ENCODE measurements at regions not wholly inside any gene's neighbourhood (a gene's known extent, or its start where the extent isn't known, plus 50 kb on each side); places are given as distances from the start of the nearest gene placed in this dataset.

DNA sequence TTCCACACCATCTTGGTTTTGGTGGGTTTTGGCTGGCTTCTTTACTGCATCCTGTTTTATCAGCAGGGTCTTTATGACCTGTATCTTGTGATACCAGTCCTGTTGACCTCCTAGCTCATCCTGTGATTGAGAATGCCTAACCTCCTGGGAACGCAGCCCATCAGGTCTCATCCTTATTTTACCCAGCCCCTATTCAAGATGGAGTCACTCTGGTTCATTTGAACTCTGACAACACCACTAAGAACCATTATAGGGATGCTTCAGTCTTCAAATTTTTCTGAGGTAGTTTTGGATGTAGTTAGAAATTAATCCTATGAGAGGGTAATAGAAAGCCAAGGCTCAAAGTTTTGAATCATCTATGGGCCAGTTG, 287.8 kb upstream of the SLC39A10 start:
- TF ChIP-seq, protein P1, sequence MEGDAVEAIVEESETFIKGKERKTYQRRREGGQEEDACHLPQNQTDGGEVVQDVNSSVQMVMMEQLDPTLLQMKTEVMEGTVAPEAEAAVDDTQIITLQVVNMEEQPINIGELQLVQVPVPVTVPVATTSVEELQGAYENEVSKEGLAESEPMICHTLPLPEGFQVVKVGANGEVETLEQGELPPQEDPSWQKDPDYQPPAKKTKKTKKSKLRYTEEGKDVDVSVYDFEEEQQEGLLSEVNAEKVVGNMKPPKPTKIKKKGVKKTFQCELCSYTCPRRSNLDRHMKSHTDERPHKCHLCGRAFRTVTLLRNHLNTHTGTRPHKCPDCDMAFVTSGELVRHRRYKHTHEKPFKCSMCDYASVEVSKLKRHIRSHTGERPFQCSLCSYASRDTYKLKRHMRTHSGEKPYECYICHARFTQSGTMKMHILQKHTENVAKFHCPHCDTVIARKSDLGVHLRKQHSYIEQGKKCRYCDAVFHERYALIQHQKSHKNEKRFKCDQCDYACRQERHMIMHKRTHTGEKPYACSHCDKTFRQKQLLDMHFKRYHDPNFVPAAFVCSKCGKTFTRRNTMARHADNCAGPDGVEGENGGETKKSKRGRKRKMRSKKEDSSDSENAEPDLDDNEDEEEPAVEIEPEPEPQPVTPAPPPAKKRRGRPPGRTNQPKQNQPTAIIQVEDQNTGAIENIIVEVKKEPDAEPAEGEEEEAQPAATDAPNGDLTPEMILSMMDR (IDR thresholded peaks at IDR 0.05; ENCODE audit: extremely low read depth, insufficient read depth, missing control alignments): no peak
- DNase-seq (ENCODE audit: low spot score): no peak
- in situ Hi-C loops (cut with MboI; ENCODE audit: low pct_unique_long_range_greater_than_20kb, low sequenced_read_pairs, unreplicated experiment): no loop called here

DNA sequence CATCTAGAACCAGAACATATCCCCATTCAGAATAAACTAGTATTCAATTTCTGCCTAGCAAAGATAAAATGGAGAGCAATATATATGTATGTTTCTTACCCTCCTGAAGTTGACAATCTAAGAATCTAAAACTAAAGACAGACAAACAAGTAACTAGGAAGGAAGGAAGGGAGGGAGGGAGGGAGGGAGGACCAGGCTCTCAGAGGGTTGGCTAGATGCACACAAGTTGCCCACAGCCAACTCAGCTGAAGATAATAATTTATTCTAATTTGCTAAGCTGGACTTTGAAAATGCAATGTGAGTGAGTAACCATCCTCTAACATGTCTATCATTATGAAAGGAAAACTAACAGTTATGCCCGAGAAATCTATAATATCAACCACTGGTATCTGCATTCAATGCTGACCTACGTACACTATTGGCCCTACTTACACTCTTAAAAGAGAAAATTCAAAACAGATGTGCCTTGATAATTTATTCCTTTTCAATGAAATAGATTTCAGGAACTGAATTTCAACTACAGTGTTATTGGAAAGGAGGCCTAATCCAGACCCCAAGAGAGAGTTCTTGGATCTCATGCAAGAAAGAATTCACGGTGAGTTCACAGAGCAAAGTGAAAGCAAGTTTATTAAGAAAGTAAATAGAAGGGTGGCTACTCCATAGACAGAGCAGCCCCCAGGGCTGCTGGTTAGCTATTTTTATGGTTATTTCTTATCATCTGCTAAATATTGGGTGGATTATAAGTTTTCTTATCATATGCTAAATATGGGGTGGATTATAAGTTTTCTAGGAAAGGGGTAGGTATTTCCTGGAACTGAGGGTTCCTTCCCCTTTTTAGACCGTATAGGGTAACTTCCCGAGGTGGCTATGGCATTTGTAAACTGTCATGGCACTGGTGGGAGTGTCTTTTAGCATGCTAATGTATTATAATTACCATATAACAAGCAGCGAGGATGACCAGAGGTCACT, 288.5 kb upstream of the SLC39A10 start:
- in situ Hi-C loops (cut with MboI; ENCODE audit: low pct_unique_long_range_greater_than_20kb, low sequenced_read_pairs, unreplicated experiment): no loop called here
- no peak for DNase-seq (ENCODE audit: low spot score)
- TF ChIP-seq, protein P1 (IDR thresholded peaks at IDR 0.05; ENCODE audit: extremely low read depth, insufficient read depth, missing control alignments): no peak

DNA sequence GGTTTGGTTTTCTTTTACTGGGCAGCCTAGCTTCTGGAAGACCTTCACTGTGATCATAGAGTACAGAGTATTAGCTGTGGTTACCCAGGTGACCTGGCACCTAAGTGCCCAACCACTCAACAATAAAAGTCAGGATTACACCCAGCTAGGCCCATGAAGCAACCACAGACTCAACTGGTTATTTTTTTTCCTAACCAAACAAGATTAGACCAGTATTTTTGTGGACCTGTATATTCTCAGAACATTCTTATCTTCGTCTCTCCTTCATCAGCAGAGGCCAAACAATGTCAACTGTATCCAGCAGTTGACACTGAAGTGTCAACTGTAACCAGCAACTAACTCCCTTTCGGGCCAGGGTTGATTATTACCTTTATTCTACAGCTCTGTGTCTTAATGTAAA, 289.2 kb upstream of the SLC39A10 start:
- TF ChIP-seq, protein P1 (IDR thresholded peaks at IDR 0.05; ENCODE audit: extremely low read depth, insufficient read depth, missing control alignments): no peak
- in situ Hi-C loops (cut with MboI; ENCODE audit: low pct_unique_long_range_greater_than_20kb, low sequenced_read_pairs, unreplicated experiment): no loop called here
- no peak for DNase-seq (ENCODE audit: low spot score)

DNA sequence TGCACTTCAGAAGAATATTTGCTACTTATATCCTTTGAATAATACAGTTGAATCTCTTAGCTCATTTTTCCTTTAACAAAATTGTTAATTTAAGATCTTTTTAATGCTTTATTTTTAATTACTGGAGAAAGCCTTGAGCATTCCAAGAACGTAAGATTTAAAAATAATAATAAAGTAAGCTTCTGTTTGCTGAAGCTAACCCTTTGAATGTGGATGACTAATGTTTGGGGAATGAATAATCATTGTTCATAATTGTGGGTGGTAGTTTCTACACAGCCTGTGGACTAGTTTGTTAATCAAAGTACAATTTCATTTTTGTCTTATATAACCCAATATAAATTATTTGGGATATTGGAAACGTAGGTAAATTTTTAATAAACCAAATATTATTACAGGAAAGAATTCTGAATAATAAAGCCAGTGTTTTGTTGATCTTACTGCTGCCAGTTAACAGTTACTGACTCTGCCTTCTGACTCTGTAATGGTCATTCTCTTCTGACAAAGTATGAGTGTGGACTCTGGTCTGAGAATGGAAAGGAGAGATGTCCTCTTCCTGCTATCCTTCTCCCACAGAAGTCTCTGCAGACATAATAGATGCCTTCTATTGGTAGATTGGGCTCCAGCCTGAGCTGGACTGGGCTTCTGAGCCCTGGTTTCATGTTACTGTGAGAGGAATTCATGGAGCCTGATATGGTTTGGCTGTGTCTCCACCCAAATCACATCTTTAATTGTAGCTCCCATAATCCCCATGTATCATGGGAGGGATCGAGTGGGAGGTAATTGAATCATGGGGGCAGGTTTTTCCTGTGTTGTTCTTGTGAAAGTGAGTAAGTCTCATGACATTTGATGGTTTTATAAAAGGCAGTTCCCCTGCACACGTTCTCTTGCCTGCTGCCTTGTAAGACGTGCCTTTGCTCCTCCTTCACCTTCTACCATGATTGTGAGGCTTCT, 292.7 kb upstream of the SLC39A10 start:
- in situ Hi-C loops (cut with MboI; ENCODE audit: low pct_unique_long_range_greater_than_20kb, low sequenced_read_pairs, unreplicated experiment): no loop called here
- no peak for DNase-seq (ENCODE audit: low spot score)
- TF ChIP-seq, protein P1 (IDR thresholded peaks at IDR 0.05; ENCODE audit: extremely low read depth, insufficient read depth, missing control alignments): no peak

DNA sequence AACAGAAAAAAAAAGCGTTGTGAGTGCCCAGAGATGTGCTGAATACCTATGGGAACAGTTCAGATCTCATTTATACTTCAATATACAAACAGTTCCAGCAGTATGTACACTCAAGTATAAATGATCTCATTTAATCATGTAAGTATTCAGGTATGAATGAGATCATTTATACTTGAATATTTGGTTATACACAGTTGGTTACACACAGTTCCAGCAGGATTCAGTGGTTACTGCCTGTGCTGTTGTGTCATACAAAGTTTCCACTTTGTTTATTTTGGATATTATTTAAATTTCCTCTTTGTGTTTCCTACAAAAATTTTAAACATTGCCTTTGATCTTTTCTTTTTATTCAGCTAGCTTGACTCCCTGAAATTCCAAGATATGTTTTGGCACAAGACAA, 293.5 kb upstream of the SLC39A10 start:
- no peak for DNase-seq (ENCODE audit: low spot score)
- TF ChIP-seq, protein P1 (IDR thresholded peaks at IDR 0.05; ENCODE audit: extremely low read depth, insufficient read depth, missing control alignments): no peak
- in situ Hi-C loops (cut with MboI; ENCODE audit: low pct_unique_long_range_greater_than_20kb, low sequenced_read_pairs, unreplicated experiment): no loop called here

DNA sequence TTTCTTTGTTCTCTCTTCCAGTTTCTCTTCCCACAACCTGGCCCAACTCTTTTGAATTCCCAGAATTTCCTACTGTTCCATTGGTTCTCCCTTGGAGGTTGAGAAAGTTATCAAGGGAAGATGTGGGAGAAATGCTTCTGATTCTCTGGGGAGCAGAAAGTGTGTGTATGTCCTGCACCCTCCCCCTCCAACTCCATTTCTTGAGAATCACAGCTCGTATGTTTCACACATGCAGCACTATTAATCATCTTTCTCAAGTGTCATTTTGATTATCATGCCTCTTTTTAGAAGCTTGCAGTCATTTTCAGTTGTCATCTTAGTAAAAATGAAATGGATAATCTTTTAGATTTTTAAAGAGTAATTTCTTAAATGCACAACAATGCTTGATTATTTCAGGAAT, 296.8 kb upstream of the SLC39A10 start:
- in situ Hi-C loops (cut with MboI; ENCODE audit: low pct_unique_long_range_greater_than_20kb, low sequenced_read_pairs, unreplicated experiment): no loop called here
- DNase-seq (ENCODE audit: low spot score): no peak
- TF ChIP-seq, protein P1 (IDR thresholded peaks at IDR 0.05; ENCODE audit: extremely low read depth, insufficient read depth, missing control alignments): no peak
